SK-N-SH (cell line): ENCODE measurements at regions not wholly inside any gene's neighbourhood (a gene's known extent, or its start where the extent isn't known, plus 50 kb on each side); places are given as distances from the start of the nearest gene placed in this dataset.

ENCODE experiments used
- CTCF ChIA-PET: fragments of 300-600, 350-600 bp; formaldehyde crosslinking; extraction: SDS; loops from one replicate; lab custom pipeline; 2021; lab: Yijun Ruan, JAX
- POLR2A ChIA-PET: fragments of 350-600 bp; sonication (Branson Sonifier 250); formaldehyde crosslinking; extraction: SDS; loops from one replicate; lab custom pipeline; 2020; ENCODE audit warnings: antibody characterized with exemption, inconsistent platforms; lab: Yijun Ruan, JAX
- DNase-seq: peaks from one replicate; pipeline ENCODE4 v3.0.0; 2012
- H2AFZ ChIP-seq: fragments of 200-600 bp; sonication (generic); 2 replicates; pipeline ENCODE4 v1.8.1; 2016; ENCODE audit warnings: antibody characterized with exemption, mild to moderate bottlenecking, low read depth
- H3F3A ChIP-seq: fragments of 200-600 bp; sonication (generic); replicated peaks from 2 replicates; pipeline ENCODE3; 2016; ENCODE audit warnings: antibody characterized with exemption, mild to moderate bottlenecking; ENCODE audit not compliant: insufficient read depth
- H3K27ac ChIP-seq, 2 experiments: fragments of 200-500 bp in 1 of 2; fragments of 200-600 bp in 1 of 2; sonication (Bioruptor generic) in 1 of 2; sonication (generic), shearing (Covaris generic) in 1 of 2; 2 replicates each; pipeline versions ENCODE4 v1.5.1 to v1.6.1; 2014 to 2016; ENCODE audit warnings: low read depth in 2 of 2, inconsistent platforms in 1 of 2, low read length in 1 of 2, mild to moderate bottlenecking in 1 of 2, mixed read lengths in 1 of 2
- H3K27me3 ChIP-seq: fragments of 200-600 bp; sonication (generic), shearing (Covaris generic); 2 replicates; pipeline ENCODE4 v1.6.1; 2016; ENCODE audit warnings: mixed run types; ENCODE audit not compliant: insufficient read depth
- H3K36me3 ChIP-seq, 2 experiments: fragments of 200-500 bp in 1 of 2; fragments of 200-600 bp in 1 of 2; sonication (Bioruptor generic) in 1 of 2; sonication (generic) in 1 of 2; replicated peaks in 1 of 2; 2 replicates each; pipeline versions ENCODE3 to v1.5.1; 2014 to 2016; ENCODE audit warnings: low read length in 1 of 2, mild to moderate bottlenecking in 1 of 2; ENCODE audit not compliant: insufficient read depth in 2 of 2, control insufficient read depth in 1 of 2
- H3K4me1 ChIP-seq, 2 experiments: fragments of 200-500 bp in 1 of 2; fragments of 200-600 bp in 1 of 2; sonication (Bioruptor generic) in 1 of 2; sonication (generic), shearing (Covaris generic) in 1 of 2; 2 replicates each; pipeline versions ENCODE4 v1.5.1 to v1.6.1; 2014 to 2016; ENCODE audit warnings: low read depth in 1 of 2, low read length in 1 of 2, mixed run types in 1 of 2; ENCODE audit not compliant: insufficient read depth in 2 of 2, control insufficient read depth in 1 of 2
- H3K4me2 ChIP-seq: fragments of 200-600 bp; sonication (generic), shearing (Covaris generic); 2 replicates; pipeline ENCODE4 v1.6.1; 2017; ENCODE audit warnings: mixed run types
- H3K4me3 ChIP-seq, 2 experiments: fragments of 200-500 bp in 1 of 2; fragments of 200-600 bp in 1 of 2; sonication (Bioruptor generic) in 1 of 2; sonication (generic), shearing (Covaris generic) in 1 of 2; 2 replicates each; pipeline versions ENCODE4 v1.5.1 to v1.8.1; 2014 to 2016; ENCODE audit warnings: low read depth in 2 of 2, inconsistent platforms in 1 of 2, low read length in 1 of 2, mild to moderate bottlenecking in 1 of 2, mixed read lengths in 1 of 2, moderate library complexity in 1 of 2
- H3K79me2 ChIP-seq: fragments of 200-600 bp; sonication (generic); 2 replicates; pipeline ENCODE4 v1.8.1; 2017; ENCODE audit warnings: mild to moderate bottlenecking; ENCODE audit not compliant: insufficient read depth
- H3K9ac ChIP-seq: fragments of 200-600 bp; sonication (generic); 2 replicates; pipeline ENCODE4 v1.6.1; 2017; ENCODE audit warnings: mixed run types
- H3K9me2 ChIP-seq: fragments of 200-600 bp; sonication (generic); 2 replicates; pipeline ENCODE4 v1.6.1; 2017; ENCODE audit warnings: mixed run types
- H3K9me3 ChIP-seq: fragments of 200-600 bp; sonication (generic); 2 replicates; pipeline ENCODE4 v1.6.1; 2017; ENCODE audit warnings: mixed run types, mild to moderate bottlenecking, moderate library complexity
- H4K20me1 ChIP-seq: fragments of 200-600 bp; sonication (generic); 2 replicates; pipeline ENCODE4 v1.6.1; 2017; ENCODE audit warnings: mild to moderate bottlenecking, mixed run types; ENCODE audit not compliant: insufficient read depth
- CTCF ChIP-seq: fragments of 200-600 bp; sonication (generic); IDR thresholded peaks from 2 replicates; pipeline ENCODE4 v1.6.1; 2017; ENCODE audit warnings: antibody characterized with exemption, mild to moderate bottlenecking, moderate library complexity
- ELF1 ChIP-seq: IDR thresholded peaks from 2 replicates; pipeline ENCODE4 v1.4.0; 2012
- EZH2phosphoT487 ChIP-seq: fragments of 200-600 bp; sonication (generic); IDR thresholded peaks from 2 replicates; pipeline ENCODE4 v1.6.1; 2017; ENCODE audit warnings: low read depth, mixed run types, mild to moderate bottlenecking, antibody characterized with exemption, moderate library complexity, borderline replicate concordance
- FOXM1 ChIP-seq: IDR thresholded peaks from 2 replicates; pipeline ENCODE4 v1.4.0; 2012; ENCODE audit warnings: low read depth, mild to moderate bottlenecking
- GABPA ChIP-seq: IDR thresholded peaks from 2 replicates; pipeline ENCODE4 v1.4.0; 2012; ENCODE audit warnings: low read depth, mild to moderate bottlenecking
- GATA2 ChIP-seq: sonication (generic); formaldehyde crosslinking; IDR thresholded peaks from 2 replicates; pipeline ENCODE4 v1.5.0; 2020; ENCODE audit warnings: mild to moderate bottlenecking, missing genetic modification reagents
- JUND ChIP-seq: IDR thresholded peaks from 2 replicates; pipeline ENCODE4 v1.4.0; 2012
- MAX ChIP-seq: IDR thresholded peaks from 2 replicates; pipeline ENCODE4 v1.4.0; 2012; ENCODE audit warnings: low read depth
- MXI1 ChIP-seq: IDR thresholded peaks from 2 replicates; pipeline ENCODE4 v1.6.1; 2012; ENCODE audit warnings: mild to moderate bottlenecking, low read depth, low read length, improper control_type of control experiment
- POLR2AphosphoS5 ChIP-seq: IDR thresholded peaks from 2 replicates; pipeline ENCODE4 v1.6.1; 2012; ENCODE audit warnings: low read depth, low read length
- RAD21 ChIP-seq: IDR thresholded peaks from 2 replicates; pipeline ENCODE4 v1.6.1; 2012; ENCODE audit warnings: mild to moderate bottlenecking, low read length
- RCOR1 ChIP-seq: fragments of 150-350 bp; IDR thresholded peaks from 2 replicates; pipeline ENCODE4 v1.6.1; 2017; ENCODE audit warnings: antibody characterized with exemption, low read length
- SIN3A ChIP-seq: IDR thresholded peaks from 2 replicates; pipeline ENCODE4 v1.6.1; 2012; ENCODE audit warnings: low read depth, mild to moderate bottlenecking, low read length, moderate library complexity, borderline replicate concordance
- TEAD4 ChIP-seq: IDR thresholded peaks from 2 replicates; pipeline ENCODE4 v1.4.0; 2012; ENCODE audit warnings: mild to moderate bottlenecking, borderline replicate concordance; ENCODE audit not compliant: insufficient read depth
- ZBTB33 ChIP-seq: IDR thresholded peaks from 2 replicates; pipeline ENCODE4 v1.4.0; 2012; ENCODE audit warnings: low read depth, borderline replicate concordance
- WGBS: methylation state at CpG from one replicate; pipeline ENCODE4 v1.1.6; 2017; ENCODE audit warnings: low lambda C conversion rate; 5-methylcytosine and 5-hydroxymethylcytosine counted together

- no peak for TF ChIP-seq SIN3A
- no peak for TF ChIP-seq GABPA
These were observed 1313.1 kb downstream of the CDH11 start (continued) for GRCh38 chr16:63808730-63809129.

GRCh38 chr16:63806794-63807506 is 1314.9 kb downstream of the CDH11 start:
- POLR2A ChIA-PET: no interaction called here
- DNase-seq: no peak
- no peaks in the 10 kb centered on the region for H3K9me3 ChIP-seq

More at GRCh38 chr16:63806794-63807506, 1314.9 kb downstream of the CDH11 start:
- TF ChIP-seq MAX (no peak), MXI1 (no peak), GATA2 (CRISPR knock-in tag) (no peak), EZH2phosphoT487 (no peak), POLR2AphosphoS5 (no peak), GABPA (no peak), JUND (no peak), FOXM1 (no peak), TEAD4 (no peak), ELF1 (no peak), RCOR1 (no peak), RAD21 (no peak), ZBTB33 (no peak), CTCF (no peak)
- Histone ChIP-seq H3K27me3 (no peaks in the 10 kb centered on the region), H4K20me1 (no peaks in the 10 kb centered on the region), H2AFZ (no peak overlapping the region), H3K4me1 (no peaks in the 10 kb centered on the region; a peak in 1 of 4 replicates), H3K79me2 (no peaks in the 10 kb centered on the region), H3K9ac (no peak overlapping the region), H3K27ac (no peak overlapping the region), H3F3A (no peaks in the 10 kb centered on the region), H3K9me2 (no peaks in the 10 kb centered on the region), H3K4me2 (no peak overlapping the region), H3K36me3 (no peaks in the 10 kb centered on the region), H3K4me3 (no peak overlapping the region)
- WGBS: 60% methylated on average over 3 of the region's 3 CpGs
- CTCF ChIA-PET: interaction anchor here (0.6 kb wide), 1 partner anchor 60 kb away, joined by 3 read pairs; no protein-coding TSS in a partner anchor
